SK-N-MC (cell line): ENCODE measurements at regions not wholly inside any gene's neighbourhood (a gene's known extent, or its start where the extent isn't known, plus 50 kb on each side); places are given as distances from the start of the nearest gene placed in this dataset.

Source experiments
- EZH2 ChIP-seq: fragments of 200-600 bp; sonication (generic); IDR thresholded peaks from one replicate; pipeline ENCODE4 v1.6.1; 2017; ENCODE audit warnings: antibody characterized with exemption
- FOXP2 ChIP-seq: optimal IDR thresholded peaks from 2 replicates; pipeline ENCODE3; 2011; ENCODE audit warnings: mild to moderate bottlenecking, moderate library complexity; ENCODE audit not compliant: insufficient read depth; ENCODE audit errors: extremely low read length, control extremely low read depth
- POLR2AphosphoS5 ChIP-seq: IDR thresholded peaks from 2 replicates; pipeline ENCODE4 v1.6.1; 2012; ENCODE audit warnings: mild to moderate bottlenecking, low read depth, low read length, borderline replicate concordance

DNA sequence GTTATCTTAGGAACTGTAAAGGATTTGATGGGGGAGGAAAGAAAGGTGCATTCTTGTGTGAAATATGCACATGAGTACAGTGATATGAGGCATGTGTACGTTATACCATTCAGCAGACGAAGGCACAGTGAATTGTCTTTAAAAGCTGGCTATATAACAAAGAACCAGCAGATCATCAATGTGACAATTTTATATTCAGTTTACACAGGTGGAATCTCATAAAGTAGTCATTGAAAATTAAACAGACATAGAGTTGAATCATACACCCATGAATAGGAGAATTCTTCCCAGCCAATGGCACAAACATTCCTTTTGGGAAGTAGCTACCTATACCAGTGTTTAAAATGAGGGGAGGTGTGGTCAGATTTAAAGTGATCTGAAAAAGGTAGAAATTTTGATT is 470.3 kb downstream of the DSC3 start:
- TF ChIP-seq EZH2 (no peak), POLR2AphosphoS5 (no peak), FOXP2 (no peak)
